VCaP (cell line): ENCODE measurements at regions not wholly inside any gene's neighbourhood (a gene's known extent, or its start where the extent isn't known, plus 50 kb on each side); places are given as distances from the start of the nearest gene placed in this dataset.

Source experiments
- H3K27ac ChIP-seq: fragments of 450-650 bp; 2 replicates; pipeline ENCODE4 v1.5.1; 2017
- TF ChIP-seq, protein P1 (sequence below): fragments of 450-650 bp; conservative IDR thresholded peaks from 2 replicates; pipeline ENCODE4 v1.5.1; 2017; ENCODE audit warnings: mild to moderate bottlenecking, moderate library complexity

- TF ChIP-seq, protein P1, sequence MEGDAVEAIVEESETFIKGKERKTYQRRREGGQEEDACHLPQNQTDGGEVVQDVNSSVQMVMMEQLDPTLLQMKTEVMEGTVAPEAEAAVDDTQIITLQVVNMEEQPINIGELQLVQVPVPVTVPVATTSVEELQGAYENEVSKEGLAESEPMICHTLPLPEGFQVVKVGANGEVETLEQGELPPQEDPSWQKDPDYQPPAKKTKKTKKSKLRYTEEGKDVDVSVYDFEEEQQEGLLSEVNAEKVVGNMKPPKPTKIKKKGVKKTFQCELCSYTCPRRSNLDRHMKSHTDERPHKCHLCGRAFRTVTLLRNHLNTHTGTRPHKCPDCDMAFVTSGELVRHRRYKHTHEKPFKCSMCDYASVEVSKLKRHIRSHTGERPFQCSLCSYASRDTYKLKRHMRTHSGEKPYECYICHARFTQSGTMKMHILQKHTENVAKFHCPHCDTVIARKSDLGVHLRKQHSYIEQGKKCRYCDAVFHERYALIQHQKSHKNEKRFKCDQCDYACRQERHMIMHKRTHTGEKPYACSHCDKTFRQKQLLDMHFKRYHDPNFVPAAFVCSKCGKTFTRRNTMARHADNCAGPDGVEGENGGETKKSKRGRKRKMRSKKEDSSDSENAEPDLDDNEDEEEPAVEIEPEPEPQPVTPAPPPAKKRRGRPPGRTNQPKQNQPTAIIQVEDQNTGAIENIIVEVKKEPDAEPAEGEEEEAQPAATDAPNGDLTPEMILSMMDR = no peak
- no peak overlapping the region for H3K27ac ChIP-seq
These were observed 141.7 kb upstream of the ANKFN1 start for GRCh38 chr17:56011406-56012131.

GRCh38 chr17:56018211-56018610, 135.1 kb upstream of the ANKFN1 start:
- TF ChIP-seq, protein P1 = no peak
- H3K27ac ChIP-seq = no peak overlapping the region

DNA sequence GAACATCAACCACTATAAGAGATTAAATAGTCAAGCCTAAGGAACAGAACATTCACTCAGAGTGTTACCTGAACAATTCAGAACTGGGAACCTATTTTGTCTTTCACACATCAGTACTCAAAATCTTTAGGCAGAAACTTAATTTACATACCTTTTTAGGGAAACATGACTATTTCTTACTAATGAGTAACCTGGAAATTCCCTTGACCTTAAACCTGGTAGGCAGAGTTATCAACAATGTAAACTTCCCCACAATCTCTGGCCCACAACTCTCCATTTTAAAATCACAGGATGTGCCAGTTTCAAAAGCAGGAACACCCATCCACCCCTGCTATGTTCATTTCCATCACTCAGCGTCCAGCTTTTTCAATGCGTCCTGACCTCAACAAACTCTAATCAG, 132.9 kb upstream of the ANKFN1 start:
- no peak overlapping the region for H3K27ac ChIP-seq
- TF ChIP-seq, protein P1 = no peak

DNA sequence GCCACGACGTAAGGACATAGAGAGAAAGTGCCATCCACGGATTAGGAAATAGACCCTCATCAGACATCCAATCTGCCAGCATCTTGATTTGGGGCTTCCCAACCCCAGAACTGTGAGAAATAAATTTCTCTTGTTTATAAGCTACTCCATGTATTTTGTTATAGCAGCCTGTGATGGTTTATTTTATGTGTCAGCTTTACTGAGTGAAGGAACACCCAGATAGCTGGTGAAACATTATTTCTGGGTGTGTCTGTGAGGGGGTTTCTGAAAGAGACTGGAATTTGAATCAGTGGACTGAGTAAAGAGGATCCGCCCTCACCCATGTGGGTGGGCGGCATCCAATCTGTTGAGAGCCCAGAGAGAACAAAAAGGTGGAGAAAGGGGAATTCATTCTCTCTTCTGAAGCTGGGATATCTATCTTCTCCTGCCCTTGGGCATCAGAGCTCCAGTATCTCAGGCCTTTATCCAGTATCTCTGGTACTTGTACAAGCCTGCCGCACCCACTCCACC, 131.5 kb upstream of the ANKFN1 start:
- no peak overlapping the region for H3K27ac ChIP-seq
- TF ChIP-seq, protein P1 = no peak

GRCh38 chr17:56023851-56024250, 129.4 kb upstream of the ANKFN1 start:
- H3K27ac ChIP-seq = no peak overlapping the region
- TF ChIP-seq, protein P1 = no peak

- TF ChIP-seq, protein P1 = no peak
- H3K27ac ChIP-seq = no peak overlapping the region
These were observed 126.4 kb upstream of the ANKFN1 start for GRCh38 chr17:56026915-56027314.

DNA sequence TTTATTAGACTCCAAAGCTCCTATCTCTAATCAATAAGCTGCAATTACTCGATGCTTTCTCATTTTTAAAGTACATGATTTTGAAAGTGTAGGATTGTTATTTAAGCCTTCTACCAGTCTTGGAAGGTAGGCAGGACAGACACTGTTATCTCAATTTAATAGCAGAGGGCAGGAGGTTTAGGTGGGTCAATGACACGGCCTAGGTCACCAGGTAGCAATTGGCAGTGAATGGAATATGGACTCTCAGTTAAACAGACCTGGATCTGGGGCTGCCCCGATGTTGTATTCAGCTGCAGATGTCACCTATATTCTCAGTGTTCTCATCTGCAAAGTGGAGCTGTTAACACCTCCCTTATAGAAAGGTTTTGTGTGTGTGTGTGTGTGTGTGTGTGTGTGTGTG, 124.4 kb upstream of the ANKFN1 start:
- no peak overlapping the region for H3K27ac ChIP-seq
- TF ChIP-seq, protein P1 = no peak
